Adrenal gland (tissue), 9 donors: ENCODE measurements at regions not wholly inside any gene's neighbourhood (a gene's known extent, or its start where the extent isn't known, plus 50 kb on each side); places are given as distances from the start of the nearest gene placed in this dataset.

Source experiments
- DNase-seq, 7 donors: peaks; one replicate each; pipeline ENCODE4 v3.0.0-alpha.2; 2019 to 2020
- H3K27ac ChIP-seq, 5 donors: fragments of 200-600 bp; sonication (generic) in 4 of 5; 1 replicate in 3 of 5; 2 replicates in 2 of 5; pipeline versions ENCODE4 v1.5.1 to v1.8.0; 2016 to 2020; ENCODE audit warnings: mild to moderate bottlenecking in 1 of 5
- H3K27me3 ChIP-seq: fragments of 200-600 bp; 2 replicates; pipeline ENCODE4 v1.8.0; 2021
- H3K36me3 ChIP-seq, 2 donors: fragments of 200-600 bp; replicated peaks in 1 of 2; 1 replicate in 1 of 2; 2 replicates in 1 of 2; pipeline versions ENCODE4 v1.5.1 to v1.8.0; 2018 to 2022
- H3K4me1 ChIP-seq, 2 donors: fragments of 200-600 bp; replicated peaks in 1 of 2; 1 replicate in 1 of 2; 2 replicates in 1 of 2; pipeline versions ENCODE4 v1.5.1 to v1.8.0; 2018 to 2021
- H3K4me3 ChIP-seq, 4 donors: fragments of 200-600 bp; sonication (generic) in 3 of 4; one replicate each; pipeline ENCODE4 v1.5.1; 2016 to 2018
- H3K9me3 ChIP-seq, 3 donors: fragments of 200-600 bp; sonication (generic) in 1 of 3; replicated peaks in 1 of 3; 1 replicate in 2 of 3; 2 replicates in 1 of 3; pipeline versions ENCODE4 v1.5.1 to v1.8.0; 2016 to 2021
- POLR2A ChIP-seq, 2 donors: fragments of 450-650 bp; IDR thresholded peaks; one replicate each; pipeline ENCODE4 v1.6.1; 2017; ENCODE audit warnings: antibody characterized with exemption in 2 of 2, mild to moderate bottlenecking in 2 of 2, moderate library complexity in 1 of 2
- WGBS, 4 donors: extraction: QIAGEN DNeasy Blood & Tissue Kit in 2 of 4; methylation state at CpG; one replicate each; pipeline versions ENCODE4 v1.1.5 to v1.1.7; 2013 to 2017; 5-methylcytosine and 5-hydroxymethylcytosine counted together
- intact Hi-C, 2 donors: fragments of 100-400 bp; cut with DNase I; formaldehyde crosslinking; loops; one replicate each; pipeline versions ENCODE4 v1.14.1 to v1.15.0; 2022 to 2023
- TF ChIP-seq, protein P1 (sequence below), 6 experiments: fragments of 450-650 bp in 4 of 6; fragments of 200-600 bp in 2 of 6; sonication (generic) in 1 of 6; IDR thresholded peaks; 1 replicate in 5 of 6; 2 replicates in 1 of 6; pipeline versions ENCODE4 v1.5.1 to v1.8.0; 2016 to 2021; ENCODE audit warnings: antibody characterized with exemption in 6 of 6, mild to moderate bottlenecking in 2 of 6, moderate library complexity in 1 of 6
- donor health status: healthy with polysubstance abuse.
- donor health status: Bipolar disorder and iron deficiency.
- donor health status: DM: yes; HTN: yes; CAD: no.
- donor health status: DM: no; HTN: no; CAD: no.
- donor health status: DM: no; HTN: no; CAD: no.

DNA sequence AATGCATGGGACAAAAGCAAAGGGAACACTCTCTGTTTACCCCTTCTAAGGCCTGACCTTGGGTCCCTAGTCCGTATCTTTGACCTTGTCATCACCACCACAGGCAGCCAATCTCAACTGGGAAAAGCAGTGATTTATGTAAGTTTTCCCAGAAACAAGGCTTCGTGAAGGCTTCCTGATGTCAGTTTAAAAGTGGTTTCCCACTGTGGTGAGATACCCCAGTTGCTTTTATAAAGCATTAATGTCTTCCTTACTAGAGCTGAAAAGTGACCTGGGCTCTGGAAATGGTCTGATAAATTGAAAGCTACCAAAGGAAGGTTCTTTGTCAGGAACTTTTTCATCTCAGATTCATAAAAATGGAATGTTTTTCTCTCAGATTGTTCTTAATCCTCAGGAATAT, 536.4 kb upstream of the PTBP2 start:
- H3K4me3 ChIP-seq = no peak overlapping the region
- no peak for TF ChIP-seq POLR2A (IDR thresholded peaks at IDR 0.05)
- TF ChIP-seq, protein P1, sequence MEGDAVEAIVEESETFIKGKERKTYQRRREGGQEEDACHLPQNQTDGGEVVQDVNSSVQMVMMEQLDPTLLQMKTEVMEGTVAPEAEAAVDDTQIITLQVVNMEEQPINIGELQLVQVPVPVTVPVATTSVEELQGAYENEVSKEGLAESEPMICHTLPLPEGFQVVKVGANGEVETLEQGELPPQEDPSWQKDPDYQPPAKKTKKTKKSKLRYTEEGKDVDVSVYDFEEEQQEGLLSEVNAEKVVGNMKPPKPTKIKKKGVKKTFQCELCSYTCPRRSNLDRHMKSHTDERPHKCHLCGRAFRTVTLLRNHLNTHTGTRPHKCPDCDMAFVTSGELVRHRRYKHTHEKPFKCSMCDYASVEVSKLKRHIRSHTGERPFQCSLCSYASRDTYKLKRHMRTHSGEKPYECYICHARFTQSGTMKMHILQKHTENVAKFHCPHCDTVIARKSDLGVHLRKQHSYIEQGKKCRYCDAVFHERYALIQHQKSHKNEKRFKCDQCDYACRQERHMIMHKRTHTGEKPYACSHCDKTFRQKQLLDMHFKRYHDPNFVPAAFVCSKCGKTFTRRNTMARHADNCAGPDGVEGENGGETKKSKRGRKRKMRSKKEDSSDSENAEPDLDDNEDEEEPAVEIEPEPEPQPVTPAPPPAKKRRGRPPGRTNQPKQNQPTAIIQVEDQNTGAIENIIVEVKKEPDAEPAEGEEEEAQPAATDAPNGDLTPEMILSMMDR (IDR thresholded peaks at IDR 0.05) = no peak
- no peaks in the 10 kb centered on the region for H3K9me3 ChIP-seq
- WGBS, 4 donors = 27 to 56% (median 32%) methylated on average over 2 of the region's 2 CpGs
- no peak overlapping the region for H3K27ac ChIP-seq
- no peaks in the 10 kb centered on the region for H3K27me3 ChIP-seq
- H3K36me3 ChIP-seq = no peaks in the 10 kb centered on the region
- DNase-seq = no peak
- intact Hi-C loops = no loop called here
- H3K4me1 ChIP-seq = no peaks in the 10 kb centered on the region

DNA sequence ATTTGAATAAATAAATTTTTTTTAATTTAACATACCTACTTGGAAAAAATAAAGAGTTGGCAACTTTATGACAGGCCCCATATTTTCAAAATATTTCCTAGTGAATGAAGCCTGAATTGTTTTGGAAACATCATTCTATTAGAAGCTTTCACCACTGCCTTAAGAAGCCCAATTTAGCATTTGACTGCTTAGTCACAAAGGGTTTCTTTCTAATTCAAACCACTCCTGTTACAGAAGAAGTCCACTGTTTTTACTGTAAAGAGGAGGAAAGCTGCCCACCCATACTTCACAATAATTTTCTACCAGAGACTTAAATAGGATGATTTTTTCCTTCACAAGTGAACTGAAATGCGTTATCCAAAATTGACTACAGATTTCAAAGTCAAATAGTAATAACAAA, 534.6 kb upstream of the PTBP2 start:
- no peak for TF ChIP-seq POLR2A (IDR thresholded peaks at IDR 0.05)
- TF ChIP-seq, protein P1 (IDR thresholded peaks at IDR 0.05) = no peak
- no peaks in the 10 kb centered on the region for H3K9me3 ChIP-seq
- H3K27ac ChIP-seq = no peak overlapping the region
- no peaks in the 10 kb centered on the region for H3K27me3 ChIP-seq
- no peaks in the 10 kb centered on the region for H3K36me3 ChIP-seq
- H3K4me3 ChIP-seq = no peak overlapping the region
- DNase-seq = no peak
- no peaks in the 10 kb centered on the region for H3K4me1 ChIP-seq
- intact Hi-C loops = no loop called here
- 80 to 90% (median 84%) methylated on average over 1 of the region's 1 CpG for WGBS, 4 donors

DNA sequence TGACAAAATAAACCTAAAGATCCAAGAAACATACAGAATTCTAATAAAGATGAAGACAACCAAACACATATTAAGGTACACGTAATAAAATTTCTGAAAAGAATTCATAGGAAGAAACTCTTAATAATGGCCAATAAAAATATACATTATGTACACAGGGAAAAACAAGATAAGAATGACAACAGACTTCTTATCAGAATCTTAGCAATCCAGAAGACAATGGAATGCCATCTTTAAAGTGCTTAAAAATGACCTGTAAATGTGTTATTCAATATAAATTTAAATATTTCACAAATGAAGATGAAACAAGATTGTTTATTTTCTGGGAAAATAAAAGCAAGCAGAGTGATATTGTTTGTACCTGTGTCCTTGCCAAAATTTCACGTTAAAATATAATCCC, 530.4 kb upstream of the PTBP2 start:
- Histone ChIP-seq H3K4me3 (no peak overlapping the region), H3K36me3 (no peaks in the 10 kb centered on the region), H3K27ac (no peak overlapping the region), H3K9me3 (no peaks in the 10 kb centered on the region), H3K4me1 (no peaks in the 10 kb centered on the region), H3K27me3 (no peaks in the 10 kb centered on the region)
- TF ChIP-seq, protein P1 (IDR thresholded peaks at IDR 0.05) = no peak
- TF ChIP-seq POLR2A (IDR thresholded peaks at IDR 0.05) = no peak
- WGBS, 4 donors = 37 to 81% (median 73%) methylated on average over 2 of the region's 2 CpGs
- intact Hi-C loops = no loop called here
- DNase-seq = no peak

GRCh38 chr1:96206451-96206850, 515.1 kb upstream of the PTBP2 start:
- TF ChIP-seq, protein P1 (IDR thresholded peaks at IDR 0.05) = no peak
- no peak for TF ChIP-seq POLR2A (IDR thresholded peaks at IDR 0.05)
- Histone ChIP-seq H3K4me1 (no peaks in the 10 kb centered on the region), H3K36me3 (no peaks in the 10 kb centered on the region), H3K27ac (no peak overlapping the region), H3K9me3 (no peaks in the 10 kb centered on the region), H3K4me3 (no peak overlapping the region), H3K27me3 (no peaks in the 10 kb centered on the region)
- intact Hi-C loops = no loop called here
- 72 to 95% (median 80%) methylated on average over 2 of the region's 2 CpGs for whole genome bisulfite sequencing, 4 donors
- no peak for DNase-seq
